ENCODE measurements at regions not wholly inside any gene's neighbourhood (a gene's known extent, or its start where the extent isn't known, plus 50 kb on each side); places are given as distances from the start of the nearest gene placed in this dataset.
"Not testable (repeated sequence)": the region's sequence is repeated elsewhere in the genome, so short reads cannot be mapped to it uniquely, and the experiment has no call there.

DNA sequence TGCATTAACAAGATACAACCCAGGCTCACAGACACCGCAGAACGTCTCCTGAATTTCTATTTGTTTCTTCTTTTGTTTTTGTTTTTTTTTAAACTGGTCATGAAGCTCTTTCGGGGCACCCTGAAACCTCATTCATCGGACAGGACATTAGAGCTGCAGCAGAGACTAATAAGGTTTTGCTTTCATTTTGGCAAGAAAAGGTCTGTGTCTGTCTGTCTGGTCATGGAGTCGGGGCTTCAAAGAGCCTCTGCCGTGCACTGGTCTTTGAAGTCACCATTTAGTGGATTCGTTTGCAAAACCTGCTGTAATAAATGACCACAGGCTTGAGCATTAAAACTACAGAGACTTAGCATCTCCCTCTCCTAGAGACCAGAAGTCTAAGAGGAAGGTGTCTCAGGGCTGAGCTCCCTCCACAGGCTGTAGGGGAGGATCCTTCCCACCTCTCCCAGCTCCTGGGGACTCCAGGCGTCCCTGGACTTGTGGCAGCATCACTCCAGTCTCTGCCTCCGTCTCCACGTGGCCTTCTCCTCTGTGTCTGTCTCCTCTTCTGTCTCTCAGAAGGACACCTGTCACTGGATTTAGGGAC is 247.5 kb downstream of the CRLF2 start:
- DNase-seq (ENCODE audit: low read depth in 4 of 4, low spot score in 3 of 4) = no peak

DNA sequence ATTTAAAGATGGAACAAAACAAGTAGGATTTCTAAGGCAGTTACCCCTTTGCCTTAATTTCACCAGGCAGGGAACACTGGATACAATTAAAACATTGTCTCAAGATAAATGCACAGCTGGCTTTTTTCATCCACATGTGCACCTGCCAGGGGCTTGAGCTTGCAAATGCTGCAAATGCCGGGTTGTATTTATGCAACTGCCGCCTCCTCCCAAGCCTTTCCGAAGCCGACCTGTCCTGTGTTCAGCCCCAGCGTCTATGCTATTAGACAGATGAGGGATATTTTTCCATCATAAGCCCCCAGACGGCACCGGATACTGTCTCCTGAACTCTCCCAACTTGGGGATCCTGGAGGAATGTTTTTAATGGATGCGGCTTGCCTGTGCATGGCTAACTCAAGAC is 251.6 kb downstream of the CRLF2 start:
- no peak for DNase-seq (ENCODE audit: low read depth in 4 of 4, low spot score in 3 of 4)

DNA sequence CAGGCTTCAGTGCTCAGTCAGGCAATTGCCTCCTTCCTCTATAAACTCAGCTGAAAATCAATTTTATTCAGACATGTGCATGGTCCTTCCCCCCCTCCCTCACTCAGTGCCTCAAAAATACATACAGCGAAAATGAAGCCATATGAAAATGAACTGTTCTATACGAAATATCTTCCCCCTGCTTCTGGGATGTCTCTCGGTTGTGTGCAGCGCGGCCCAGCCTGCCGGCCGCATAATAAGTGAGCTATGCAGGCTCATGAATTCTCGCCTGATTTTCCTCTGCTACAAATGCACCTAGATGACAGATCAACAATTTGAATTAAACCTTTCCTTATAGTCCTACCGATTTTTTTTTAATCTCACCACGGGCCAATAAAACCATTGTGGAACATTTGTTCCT is 252.9 kb downstream of the CRLF2 start:
- DNase-seq (ENCODE audit: low read depth in 4 of 4, low spot score in 3 of 4) = no peak

DNA sequence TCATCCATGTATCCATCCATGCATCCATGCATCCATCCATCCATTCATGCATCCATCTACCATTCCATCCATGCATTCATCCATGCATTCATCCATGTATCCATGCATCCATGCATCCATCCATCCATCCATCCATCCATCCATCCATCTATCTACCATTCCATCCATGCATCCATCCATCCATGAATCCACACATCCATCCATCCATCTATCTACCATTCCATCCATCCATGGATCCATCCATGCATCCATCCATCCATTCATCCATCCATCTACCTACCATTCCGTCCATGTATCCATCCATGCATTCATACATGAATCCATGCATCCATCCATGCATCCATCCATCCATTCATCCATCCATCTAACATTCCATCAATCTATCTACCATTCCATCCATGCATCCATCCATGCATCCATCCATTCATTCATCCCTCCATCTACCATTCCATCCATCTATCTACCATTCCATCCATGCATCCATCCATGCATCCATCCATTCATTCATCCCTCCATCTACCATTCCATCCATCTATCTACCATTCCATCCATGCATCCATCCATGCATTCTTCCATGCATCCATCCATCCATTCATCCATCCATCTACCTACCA is 257.2 kb downstream of the CRLF2 start:
- DNase-seq (ENCODE audit: low read depth in 4 of 4, low spot score in 3 of 4) = not testable (repeated sequence)

DNA sequence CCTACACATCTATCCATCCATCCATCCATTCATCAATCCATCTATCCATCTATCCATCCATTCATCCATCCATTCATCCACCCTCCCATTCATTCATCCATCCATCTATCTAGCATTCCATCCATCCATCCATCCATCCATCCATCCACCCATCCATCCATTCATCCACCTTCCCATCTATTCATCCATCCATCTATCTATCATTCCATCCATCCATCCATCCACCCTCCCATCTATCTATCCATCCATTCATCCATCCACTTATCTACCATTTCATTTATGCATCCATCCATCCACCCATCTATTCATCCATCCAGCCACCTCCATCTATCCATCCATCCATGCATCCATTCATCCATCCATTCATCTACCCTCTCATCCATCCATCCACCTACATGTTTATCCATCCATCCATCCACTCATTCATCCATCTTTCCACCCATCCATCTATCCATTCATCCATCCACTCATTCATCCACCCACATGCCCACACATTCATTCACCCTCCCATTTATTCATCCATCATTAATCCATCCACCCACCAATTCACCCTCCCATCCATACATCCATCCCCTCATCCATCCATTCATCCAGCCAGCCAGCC is 258.5 kb downstream of the CRLF2 start:
- DNase-seq (ENCODE audit: low read depth in 4 of 4, low spot score in 3 of 4) = no peak

DNA sequence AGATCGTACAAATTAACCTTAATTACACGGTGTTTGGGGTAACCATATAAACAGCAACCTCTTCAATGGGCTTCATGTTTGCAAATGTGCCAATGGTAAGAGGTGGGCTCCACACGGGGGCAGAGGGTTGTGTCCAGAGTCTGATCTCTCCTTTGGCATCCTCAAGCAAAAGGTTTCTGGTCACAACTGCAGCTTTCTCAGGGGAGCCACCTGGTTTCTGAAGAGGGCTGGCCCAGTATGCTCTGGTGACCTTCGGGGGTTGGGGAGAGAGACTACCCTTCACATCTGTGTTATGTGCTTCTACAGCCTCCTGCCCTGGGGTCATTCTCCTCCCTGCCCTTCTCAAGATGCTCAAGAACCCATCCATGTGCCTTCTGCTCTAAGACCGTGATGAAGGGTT is 259.6 kb downstream of the CRLF2 start:
- DNase-seq (ENCODE audit: low read depth in 4 of 4, low spot score in 3 of 4) = no peak

DNA sequence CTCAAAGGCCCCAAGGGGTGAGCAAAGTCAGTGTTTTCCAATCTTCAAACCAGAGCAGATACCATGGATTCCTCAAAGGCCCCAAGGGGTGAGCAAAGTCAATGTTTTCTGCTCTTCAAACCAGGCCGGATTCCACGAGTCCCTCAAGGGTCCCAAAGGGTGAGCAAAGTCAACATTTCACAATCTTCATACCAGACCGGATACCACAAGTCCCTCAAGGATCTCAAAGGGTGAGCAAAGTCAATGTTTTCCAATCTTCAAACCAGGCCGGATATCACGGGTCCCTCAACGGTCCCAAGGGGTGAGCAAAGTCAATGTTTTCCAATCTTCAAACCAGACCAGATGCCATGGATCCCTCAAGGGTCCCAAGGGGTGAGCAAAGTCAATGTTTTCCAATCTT is 265.2 kb downstream of the CRLF2 start:
- DNase-seq (ENCODE audit: low read depth in 4 of 4, low spot score in 3 of 4) = not testable (repeated sequence)

DNA sequence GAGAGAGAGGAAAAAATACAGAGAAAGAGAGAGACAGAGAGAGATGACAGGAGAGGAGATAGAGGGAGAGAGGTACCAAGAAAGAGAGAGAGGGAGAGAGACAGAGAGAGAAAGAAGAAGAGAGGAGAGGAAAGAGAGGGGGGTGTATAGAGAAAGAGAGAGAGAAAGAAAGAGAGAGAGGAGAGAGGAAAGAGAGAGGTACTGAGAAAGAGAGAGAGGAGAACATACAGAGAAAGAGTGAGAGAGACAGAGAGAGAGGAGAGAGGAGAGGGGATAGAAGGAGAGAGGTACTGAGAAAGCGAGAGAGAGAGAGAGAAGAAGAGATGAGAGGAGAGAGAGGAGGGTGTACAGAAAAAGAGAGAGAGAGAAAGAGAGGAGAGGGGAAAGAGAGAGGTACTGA is 269.4 kb downstream of the CRLF2 start:
- DNase-seq (ENCODE audit: low read depth in 4 of 4, low spot score in 3 of 4) = no peak

DNA sequence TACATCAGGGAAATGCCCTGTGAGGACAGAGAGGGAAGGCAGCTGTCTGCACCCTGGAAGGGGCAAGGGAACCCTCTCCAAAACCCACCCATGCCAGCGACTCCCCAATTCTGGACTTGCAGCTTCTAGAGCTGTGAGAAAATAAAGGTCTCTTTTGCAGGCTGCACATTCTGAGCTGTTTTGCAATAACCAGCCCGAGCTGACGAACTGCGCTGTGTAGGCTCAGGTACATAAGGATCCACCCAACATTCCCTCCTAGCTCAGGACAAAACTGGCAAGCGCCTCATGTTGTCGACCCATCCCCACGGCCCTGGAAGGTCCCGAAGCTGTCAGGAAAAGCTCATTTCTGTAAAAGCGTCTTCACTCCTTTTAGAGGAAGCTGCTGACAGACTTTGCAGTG is 271.8 kb downstream of the CRLF2 start:
- no peak for DNase-seq (ENCODE audit: low read depth in 4 of 4, low spot score in 3 of 4)

DNA sequence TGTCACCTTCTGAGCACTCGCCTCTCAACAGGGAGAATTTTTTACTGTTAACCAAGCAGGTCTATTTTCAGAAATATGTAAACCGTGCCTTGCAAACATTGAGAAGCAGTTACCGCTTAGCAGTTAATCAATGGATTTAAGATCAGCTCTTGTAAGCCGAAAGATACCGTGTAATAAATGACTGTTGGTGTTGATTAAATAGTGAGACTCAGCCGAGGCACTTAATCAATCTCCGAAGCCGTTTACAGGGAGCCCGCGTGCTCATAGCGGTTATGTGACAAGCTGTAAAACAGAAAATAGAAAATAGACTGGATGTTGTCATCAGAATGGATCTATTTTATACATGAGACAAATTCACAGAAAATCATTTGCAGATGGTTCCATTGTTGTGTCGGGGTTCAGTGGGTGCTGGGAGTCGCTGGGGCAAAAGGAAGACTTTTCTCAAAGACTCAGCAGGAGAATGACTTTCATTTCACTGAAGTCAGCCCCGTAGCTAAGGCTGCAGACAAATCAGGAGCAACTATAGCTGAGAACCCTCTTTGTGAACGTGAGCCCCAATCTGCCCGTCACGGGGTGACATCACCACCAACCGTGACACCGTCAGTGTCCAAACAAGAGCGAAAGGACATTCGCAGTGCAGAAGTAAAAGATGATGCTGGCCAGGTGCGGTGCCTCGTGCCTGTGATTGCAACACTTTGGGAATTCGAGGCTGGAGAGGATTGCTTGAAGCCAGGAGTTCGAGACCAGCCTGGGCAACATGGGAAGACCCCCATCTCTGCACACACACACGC is 275.3 kb downstream of the CRLF2 start:
- no peak for DNase-seq (ENCODE audit: low read depth in 4 of 4, low spot score in 3 of 4)

DNA sequence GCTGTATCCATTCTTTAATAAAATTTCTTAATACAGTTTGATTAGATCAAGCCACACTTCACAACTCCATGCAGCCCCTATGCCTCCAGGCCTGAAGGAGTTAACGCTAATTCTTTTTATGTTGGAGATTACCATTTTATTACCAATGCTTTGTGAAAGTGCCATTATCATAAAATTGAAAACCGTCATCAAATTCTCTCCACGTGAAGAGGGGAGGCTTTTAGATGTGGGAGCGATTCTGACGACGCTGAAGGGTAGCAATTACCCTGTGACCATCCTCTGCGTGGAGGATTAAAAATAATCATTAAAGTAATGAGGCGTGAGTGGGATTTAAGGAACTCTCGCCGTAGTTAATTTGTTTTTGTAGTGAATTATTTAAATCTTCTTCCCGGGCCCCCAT is 278.8 kb downstream of the CRLF2 start:
- DNase-seq (ENCODE audit: low read depth in 4 of 4, low spot score in 3 of 4) = no peak

DNA sequence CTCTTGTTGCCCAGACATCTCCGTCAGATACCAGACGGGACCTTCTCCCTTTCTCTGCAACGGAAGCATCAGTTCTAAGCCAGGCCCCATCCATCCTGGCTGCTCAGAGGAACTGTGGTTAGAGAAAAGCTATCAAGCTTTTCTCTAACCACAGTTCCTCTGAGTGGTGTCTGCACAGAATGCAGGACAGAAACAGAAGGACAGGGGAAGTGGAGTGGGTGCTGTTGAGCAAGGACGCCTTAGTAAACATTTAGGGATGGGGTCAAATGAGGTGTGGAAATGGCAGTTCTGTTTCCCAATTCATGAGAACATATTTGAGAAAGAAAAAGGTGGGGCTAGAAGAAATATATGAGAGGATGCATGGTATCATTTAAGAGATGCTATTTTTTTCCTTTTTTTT is 283.8 kb downstream of the CRLF2 start:
- no peak for DNase-seq (ENCODE audit: low read depth in 4 of 4, low spot score in 3 of 4)

DNA sequence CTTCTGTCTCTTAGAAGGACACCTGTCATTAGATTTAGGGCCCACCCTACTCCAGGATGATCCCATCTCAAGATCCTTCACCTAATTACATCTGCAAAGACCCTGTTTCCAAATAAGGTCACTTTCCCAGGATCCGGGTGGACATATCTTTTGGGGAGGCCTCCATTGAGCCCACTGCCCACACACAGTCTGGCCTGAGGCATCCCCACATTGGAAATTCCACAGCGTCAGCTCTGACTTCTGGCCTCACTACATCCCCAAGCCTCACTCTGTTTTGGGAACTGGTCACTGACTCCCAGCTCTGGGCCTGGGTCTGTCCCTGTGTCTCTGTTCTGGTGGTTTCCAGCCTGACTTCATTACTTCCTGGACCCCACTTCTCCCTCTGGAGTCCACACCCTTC is 285.5 kb downstream of the CRLF2 start:
- DNase-seq (ENCODE audit: low read depth in 4 of 4, low spot score in 3 of 4) = no peak

DNA sequence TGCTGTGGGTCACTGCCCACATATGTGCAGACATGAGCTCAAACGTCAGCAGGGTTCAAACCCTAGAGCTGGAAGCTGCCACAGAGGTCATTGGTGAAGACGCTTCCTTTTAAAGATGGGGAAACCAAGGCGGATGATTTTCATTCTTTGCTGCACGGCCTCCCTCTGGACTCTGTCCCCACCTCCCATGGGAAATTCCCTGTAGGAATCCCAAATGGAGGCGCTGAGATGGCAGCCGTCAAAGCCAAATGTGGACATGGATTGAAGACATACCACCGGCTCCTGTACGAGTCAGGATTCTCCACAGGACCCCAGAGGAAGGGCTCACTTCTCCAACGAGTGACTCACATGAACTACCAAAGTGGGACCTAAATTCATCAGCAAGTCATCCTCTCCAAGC is 286.4 kb downstream of the CRLF2 start:
- no peak for DNase-seq (ENCODE audit: low read depth in 4 of 4, low spot score in 3 of 4)

DNA sequence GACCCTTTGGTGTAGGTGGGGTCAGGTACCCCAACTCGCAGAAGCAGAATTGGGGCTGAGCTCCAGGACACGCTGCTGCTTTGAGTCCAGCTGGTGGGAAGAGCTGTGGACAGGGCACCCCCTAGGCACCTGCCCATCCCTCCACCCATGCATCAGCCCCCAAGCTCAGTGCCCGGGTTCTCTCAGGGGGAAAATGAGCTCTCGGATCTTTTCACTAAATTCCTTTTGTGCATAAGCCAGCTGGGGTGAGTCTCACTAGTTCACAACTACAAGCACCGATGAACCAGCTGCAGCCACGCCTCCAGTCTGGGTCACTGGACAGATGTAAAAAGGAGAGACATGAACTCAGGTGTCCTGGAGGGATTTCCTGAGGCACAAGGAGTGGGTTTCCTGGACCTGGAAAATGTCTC is 286.8 kb downstream of the CRLF2 start:
- no peak for DNase-seq (ENCODE audit: low read depth in 4 of 4, low spot score in 3 of 4)

DNA sequence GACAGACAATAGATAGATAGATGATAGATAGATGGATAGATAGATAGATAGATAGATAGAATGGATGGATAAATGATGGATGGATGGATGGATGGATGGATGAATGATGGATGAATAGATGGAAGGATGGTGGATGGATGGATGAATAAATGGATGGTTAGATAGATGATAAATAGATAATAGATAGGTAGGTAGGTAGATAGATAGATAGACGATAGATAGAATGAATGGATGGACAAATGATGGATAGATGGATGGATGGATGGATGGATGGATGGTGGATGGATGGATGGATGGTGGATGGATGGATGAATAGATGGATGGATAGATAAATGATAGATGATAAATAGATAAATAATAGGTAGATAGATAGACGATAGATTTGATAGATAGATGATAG is 287.4 kb downstream of the CRLF2 start:
- DNase-seq (ENCODE audit: low read depth in 4 of 4, low spot score in 3 of 4) = no peak

DNA sequence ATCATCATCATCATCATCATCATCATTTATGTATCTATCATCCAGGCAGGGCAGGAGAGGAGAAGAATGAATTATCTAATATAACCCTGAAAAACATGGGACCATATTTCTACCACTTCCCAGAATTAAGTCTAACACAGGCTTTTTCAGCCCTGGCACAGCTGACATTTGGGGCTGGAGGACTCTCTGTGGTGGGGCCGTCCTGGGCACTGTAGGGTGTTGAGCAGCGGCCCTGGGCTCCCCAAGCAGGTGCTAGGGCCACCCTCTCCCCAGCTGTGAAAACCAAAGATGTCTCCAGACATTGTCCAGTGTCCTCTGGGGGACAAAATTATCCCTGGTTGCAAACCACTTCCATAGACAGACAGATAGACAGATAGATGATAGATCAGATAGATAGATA is 288.4 kb downstream of the CRLF2 start:
- no peak for DNase-seq (ENCODE audit: low read depth in 4 of 4, low spot score in 3 of 4)

DNA sequence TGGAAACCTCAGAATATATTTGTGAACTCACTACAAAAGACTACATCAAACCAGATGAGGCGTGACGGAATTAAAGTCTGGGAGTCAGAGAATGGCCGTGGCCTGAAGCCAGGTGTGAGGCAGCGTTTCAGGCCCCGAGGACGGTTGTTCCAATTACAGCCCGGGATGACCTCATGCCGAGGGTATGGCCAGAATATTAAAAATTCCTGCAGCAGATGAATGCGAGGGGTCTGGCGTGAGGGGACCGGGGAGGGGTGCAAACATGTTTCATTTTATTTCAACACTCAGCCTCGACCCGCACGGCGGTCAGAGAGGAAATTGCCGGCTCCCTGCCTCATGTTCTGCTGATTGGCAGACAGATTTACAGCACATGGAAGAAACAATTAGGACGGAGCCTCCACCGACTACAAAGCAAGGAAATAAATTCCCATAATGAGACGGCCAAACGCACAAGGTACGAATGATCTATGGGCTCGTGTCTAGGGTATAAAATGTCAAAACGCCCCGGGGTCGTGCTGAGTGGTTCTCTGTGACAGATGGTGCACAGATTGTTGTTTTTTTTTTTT is 289.7 kb downstream of the SHOX start:
- DNase-seq (ENCODE audit: low read depth in 4 of 4, low spot score in 3 of 4) = peak in 2 of 4 donors; percentile 25 to 46

DNA sequence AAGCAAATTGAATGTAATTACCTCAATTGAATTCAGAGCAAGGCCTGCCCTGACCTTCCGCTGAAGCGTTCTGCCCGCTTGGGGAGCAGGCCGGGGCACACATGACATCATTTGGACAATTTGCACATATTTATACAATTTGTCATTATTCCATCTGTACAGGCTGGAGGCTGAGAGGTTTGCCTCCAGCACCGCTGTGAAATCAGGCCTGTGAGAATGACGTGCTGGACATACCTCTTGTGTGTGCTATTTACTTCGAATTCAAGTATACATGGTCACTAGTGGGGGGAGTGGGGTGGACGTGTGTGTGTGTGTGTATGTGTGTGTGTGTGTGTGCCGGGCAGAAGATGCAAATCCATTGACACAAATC is 285.6 kb downstream of the SHOX start:
- DNase-seq (ENCODE audit: low read depth in 4 of 4, low spot score in 3 of 4) = no peak

DNA sequence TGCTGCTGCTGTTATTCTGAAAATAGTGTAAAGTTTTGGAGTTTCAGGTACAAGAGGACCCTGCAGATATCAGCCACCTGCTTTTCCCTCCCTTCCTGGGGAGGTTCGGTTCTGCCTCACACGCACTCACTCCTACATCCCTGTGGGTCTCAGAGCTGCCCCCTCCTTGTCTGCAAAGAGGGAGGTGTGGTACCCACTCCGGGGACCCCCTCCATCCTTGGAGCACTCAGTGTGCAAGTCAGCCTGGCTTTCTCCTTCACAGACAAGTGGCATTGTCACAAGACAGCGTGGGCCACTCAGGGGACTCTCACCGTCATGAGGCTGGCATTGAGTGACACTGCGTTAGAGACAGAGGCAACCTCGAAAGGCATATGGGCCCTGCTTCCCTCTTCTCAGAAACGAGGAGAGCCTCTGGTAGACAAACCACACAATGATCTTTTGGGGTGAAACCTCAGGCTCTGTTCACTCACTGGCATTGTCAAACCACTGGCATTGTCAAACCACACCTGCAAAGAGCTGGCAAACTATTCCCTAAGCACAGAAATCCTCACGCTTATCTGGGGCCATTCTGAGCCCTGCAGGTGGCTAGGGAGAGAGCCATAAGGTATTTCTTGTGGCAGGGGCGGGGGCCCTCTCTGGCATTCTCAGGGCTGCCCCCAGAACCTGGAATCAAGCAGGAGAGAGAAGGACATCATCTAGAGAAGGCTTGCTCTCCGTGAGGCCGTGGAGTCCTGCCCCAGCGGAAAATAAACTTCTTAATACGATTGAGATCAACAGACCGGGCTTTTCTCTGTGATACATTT is 285.0 kb downstream of the SHOX start:
- no peak for DNase-seq (ENCODE audit: low read depth in 4 of 4, low spot score in 3 of 4)

DNA sequence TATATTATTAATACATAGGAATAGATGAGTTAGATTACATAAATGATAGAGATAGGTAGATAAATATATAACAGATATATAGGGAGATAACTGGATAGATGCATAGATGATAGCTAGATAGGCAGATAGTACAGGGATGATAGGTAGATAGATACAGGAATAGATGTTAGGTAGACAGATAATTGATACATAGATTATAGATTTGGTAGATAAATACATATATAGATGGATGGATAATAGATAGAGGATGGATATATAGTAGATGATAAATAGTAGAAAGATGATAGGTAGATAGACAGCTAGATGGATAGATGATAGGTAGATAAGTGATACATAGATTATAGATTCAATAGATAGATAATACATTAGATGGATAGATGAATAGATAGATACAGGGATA is 283.6 kb downstream of the SHOX start:
- DNase-seq (ENCODE audit: low read depth in 4 of 4, low spot score in 3 of 4) = no peak
